H1 (cell line): ENCODE measurements at regions not wholly inside any gene's neighbourhood (a gene's known extent, or its start where the extent isn't known, plus 50 kb on each side); places are given as distances from the start of the nearest gene placed in this dataset.

Experiments used
- SIX5 ChIP-seq: IDR thresholded peaks from 2 replicates; pipeline ENCODE4 v1.6.1; 2011; ENCODE audit warnings: mild to moderate bottlenecking, low read depth, low read length

DNA sequence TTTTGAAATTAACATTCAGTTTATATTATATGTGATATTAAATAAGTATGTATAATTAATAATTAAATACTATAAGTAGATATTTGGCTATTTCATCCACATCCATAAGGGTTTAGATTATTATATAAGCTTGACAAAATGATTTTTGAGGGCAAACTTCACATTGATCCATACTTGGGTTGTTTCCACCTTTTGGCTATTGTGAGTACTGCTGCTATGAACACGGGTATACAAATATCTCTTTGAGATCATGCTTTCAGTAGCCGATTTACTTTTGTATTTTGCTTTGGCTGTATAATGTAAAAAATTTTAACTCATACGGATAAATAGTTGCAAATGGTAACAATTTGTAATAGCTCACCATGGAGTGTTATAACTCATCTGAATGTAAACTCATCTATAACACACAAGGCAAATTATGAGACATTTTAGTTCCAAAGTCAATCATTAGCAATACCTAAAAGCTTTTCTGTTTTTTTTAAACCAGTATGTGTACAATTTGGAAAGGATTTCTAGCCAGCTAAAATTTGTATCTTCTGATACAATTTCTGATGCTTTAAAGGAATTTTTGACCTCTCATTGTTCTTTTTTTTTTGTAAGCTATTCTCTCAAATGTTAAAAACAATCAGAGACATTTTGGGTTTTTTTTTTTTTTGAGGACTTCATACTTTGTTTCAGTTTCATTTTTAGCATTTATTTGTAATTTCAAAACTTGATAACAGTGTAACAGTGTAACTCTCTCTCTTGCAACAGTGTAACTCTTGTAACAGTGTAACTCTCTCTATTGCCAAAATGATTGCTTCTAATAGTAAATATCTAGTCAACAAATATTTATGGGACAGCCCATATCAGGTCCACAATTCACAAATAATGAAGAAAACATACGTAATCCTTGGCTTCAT, 51.8 kb upstream of the ARX start (continued):
- TF ChIP-seq SIX5, result no peak
